ENCODE measurements at regions not wholly inside any gene's neighbourhood (a gene's known extent, or its start where the extent isn't known, plus 50 kb on each side); places are given as distances from the start of the nearest gene placed in this dataset.

- DNase-seq = no peak
Measured at GRCh38 chr13:22095794-22096193, 424.9 kb downstream of the FGF9 start.

GRCh38 chr13:22099585-22099984 is 428.7 kb downstream of the FGF9 start:
- DNase-seq = no peak

DNA sequence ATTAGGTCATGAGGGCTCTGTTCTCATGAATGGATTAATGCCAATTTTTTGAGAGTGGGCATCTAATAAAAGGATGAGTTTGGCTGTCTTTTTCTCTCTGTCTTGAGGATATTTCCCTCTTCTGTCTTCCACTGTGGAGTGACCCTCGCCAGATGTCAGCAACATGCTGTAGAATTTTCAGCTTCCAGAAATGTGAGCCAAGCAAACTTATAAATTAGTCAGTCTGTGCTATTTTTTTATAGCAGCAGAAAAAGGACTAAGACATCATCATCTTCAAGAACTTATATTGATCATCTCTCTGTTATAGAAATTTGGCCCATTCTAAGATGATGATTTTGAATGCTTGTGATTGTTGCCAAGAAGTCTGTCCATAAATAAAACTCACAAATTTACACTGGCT is 431.4 kb downstream of the FGF9 start:
- DNase-seq = no peak

- DNase-seq = peak in 2 of 4 experiments; percentile 11 to 24
Measured at GRCh38 chr13:22103046-22104027, 432.5 kb downstream of the FGF9 start.

GRCh38 chr13:22106058-22106457 is 435.2 kb downstream of the FGF9 start:
- no peak for DNase-seq

GRCh38 chr13:22107549-22107948 is 436.7 kb downstream of the FGF9 start:
- DNase-seq = no peak

- DNase-seq = peak in 2 of 4 experiments; percentile 19
Measured at GRCh38 chr13:22108283-22108942, 437.5 kb downstream of the FGF9 start.

GRCh38 chr13:22108979-22109378 is 438.1 kb downstream of the FGF9 start:
- no peak for DNase-seq

- DNase-seq = no peak
Measured at GRCh38 chr13:22110368-22110767, 439.5 kb downstream of the FGF9 start.

- DNase-seq = no peak
Measured at GRCh38 chr13:22111152-22111783, 440.4 kb downstream of the FGF9 start.

DNA sequence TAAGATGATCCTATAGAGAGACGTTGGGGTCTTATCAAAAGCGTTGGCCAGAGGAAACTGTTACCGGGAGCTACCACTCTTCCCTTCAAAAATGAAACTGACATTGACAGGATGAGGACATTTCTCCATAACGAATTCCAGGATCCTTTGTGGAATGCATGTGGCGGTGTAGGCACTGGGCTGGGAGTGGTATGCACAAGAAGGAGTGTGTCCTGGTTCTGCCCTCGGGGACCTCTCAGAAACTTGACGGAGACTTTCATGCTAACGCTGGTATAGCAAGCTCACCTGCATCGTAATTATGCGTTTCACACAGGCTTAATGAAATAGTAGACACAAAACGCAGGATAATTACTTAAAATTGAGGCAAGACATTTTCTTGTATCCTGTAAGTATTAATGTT is 441.1 kb downstream of the FGF9 start:
- no peak for DNase-seq

GRCh38 chr13:22112956-22113745 is 442.3 kb downstream of the FGF9 start:
- no peak for DNase-seq

DNA sequence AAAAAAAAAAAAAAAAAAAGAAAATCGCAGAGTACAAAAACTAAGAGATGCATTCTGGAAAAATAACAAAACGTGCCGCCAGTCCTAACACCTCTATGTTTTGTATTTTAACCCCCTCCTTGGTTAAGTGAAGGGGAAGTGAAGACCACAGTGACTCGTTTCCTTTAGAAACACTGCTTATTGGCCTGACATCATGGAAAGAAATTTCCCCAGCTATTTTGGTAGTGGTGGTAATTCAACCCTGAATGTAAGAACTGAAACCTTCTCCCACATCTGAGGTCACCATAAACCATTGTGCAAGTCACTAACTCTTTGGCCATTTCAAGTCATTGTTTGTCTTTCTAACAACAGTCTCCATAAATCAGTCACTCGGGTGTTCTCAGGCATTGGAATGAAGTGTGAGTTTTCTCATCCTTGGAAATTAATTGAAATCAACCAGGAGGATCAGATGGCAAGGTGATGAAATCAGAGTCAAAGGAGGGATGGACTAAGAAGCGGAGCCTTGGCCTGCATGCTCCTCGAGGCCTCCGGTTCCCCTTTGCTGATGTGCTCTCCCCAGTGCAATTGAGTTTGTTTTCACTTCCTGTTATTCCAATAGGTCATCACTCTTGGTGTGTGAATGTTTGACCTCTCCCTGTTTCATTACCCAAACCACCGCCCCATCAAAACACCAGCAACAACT is 443.9 kb downstream of the FGF9 start:
- peak; percentile 85 to 97 (median 92) for DNase-seq

GRCh38 chr13:22118158-22118557 is 447.3 kb downstream of the FGF9 start:
- DNase-seq = no peak

DNA sequence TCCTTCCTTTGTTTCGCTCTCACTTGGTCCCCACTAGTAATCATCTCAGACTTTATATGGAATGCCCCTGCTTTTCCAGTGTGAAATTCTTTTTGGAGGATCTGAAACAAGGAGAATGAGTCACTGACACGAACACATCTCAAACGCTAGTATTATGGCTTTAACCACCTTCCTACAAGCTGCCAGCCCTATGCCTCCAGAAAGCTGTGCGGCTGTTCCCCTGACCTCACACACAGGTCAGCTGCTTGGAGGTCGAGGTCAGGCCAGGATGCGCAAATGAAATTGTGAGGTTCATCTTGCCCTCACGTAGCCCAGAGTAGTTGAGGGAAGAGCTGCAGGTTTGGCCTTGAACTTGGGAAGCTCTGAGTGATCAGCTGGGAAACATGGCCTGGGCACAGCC is 449.8 kb downstream of the FGF9 start:
- DNase-seq = no peak

DNA sequence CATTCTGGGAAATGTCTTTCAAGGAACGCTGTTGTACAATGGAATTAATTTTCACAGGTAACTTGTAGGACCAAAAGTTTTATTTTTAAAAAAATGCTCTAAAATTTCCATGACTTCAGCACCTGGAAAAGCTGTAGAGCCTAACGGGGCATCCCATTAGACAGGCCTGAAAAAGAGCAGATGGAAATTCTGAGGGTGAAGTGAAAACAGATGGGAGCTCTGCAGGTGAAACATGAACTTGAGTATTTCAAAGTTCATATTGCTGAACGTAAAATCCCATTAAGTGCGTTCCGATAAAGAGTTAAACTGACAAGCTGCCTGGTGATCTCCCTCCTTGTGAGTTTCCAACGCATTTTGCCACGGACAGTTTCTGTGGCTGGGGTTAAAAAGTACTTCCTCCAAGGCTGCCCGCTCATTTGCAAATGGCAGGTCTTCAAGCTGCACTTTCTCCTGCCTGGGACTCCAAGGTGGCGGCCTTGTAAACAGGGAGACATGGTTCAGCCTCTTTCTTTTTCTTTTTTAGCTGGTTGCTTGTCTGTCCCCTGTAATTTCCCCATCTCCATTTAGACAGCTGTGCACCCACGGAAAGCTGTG is 450.4 kb downstream of the FGF9 start:
- DNase-seq = peak in 1 of 4 experiments; percentile 12

DNA sequence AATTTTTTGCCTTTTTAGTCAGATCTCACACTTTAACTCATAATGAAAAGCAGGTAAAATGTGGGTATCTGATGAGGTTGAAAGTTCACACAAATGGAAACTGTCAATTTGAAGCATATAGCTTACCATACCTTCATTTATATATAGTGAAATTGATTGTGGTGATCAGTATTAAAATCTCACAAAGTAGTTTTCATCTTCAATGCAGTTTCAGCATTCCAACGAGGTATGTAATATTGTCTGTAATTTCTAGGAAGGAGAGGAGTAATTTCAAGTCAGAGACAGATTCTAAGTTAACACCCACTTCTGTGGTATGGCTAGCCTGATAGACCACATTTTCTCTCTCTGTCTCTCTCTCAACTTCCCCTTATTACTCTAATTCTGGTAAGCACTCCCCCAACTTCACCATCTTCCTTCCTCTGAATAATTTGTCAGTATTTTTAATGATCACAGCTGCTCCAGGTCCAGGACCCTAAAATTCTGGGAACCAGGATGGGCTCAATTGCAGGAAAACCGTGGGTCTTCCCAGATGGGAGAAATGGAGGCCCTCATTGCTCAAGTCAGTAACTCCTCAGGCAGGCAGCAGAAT is 455.7 kb downstream of the FGF9 start:
- DNase-seq = peak; percentile 5 to 58 (median 28)

DNA sequence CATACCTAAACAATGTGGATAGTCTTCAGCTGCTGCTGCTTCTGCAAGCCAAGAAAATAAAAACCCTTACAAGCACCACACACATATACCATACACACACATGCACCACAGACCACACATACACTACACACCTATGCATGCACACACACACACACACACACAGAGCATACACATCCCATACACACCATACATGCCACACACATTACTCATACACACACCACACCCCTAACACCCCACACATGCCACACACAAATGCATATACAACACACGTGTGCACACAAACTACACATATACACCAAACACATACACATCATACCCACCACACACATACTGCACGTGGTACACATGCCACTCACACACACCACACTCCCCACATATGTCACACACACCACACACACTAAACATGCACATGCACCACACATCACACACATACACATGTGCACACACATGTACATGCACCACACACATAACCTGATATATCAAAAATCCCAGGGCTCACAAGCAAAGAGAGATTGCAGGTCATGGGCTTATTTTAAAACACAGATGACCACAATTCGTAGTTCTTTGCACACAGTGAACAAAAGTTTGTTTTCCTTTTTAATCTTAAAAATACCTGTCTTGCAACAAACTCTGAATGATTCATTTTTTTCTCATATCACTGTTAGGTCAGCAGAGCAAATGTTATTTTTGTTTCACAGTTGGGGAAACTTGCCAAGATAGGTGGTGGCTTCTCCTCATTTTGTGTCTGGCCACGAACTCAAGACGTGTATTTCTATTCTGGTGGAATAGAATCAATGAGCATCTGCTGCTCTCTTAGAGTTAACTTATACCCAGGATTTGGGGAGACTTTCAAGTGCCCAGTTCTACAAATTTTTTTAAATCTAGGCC is 456.6 kb downstream of the FGF9 start:
- DNase-seq = no peak

GRCh38 chr13:22128441-22129408 is 457.9 kb downstream of the FGF9 start:
- no peak for DNase-seq
